Endometrium (tissue), 2 donors: ENCODE measurements at regions not wholly inside any gene's neighbourhood (a gene's known extent, or its start where the extent isn't known, plus 50 kb on each side); places are given as distances from the start of the nearest gene placed in this dataset.
"Not testable (repeated sequence)": the region's sequence is repeated elsewhere in the genome, so short reads cannot be mapped to it uniquely, and the experiment has no call there.

Source experiments
- FAIRE-seq: peaks from 2 replicates; lab custom pipeline; 2012; peaks lifted over from hg19 to GRCh38; lab: Jason Lieb, UNC
- donor health status: control.
- donor health status: control.

GRCh38 chr6:150496629-150497028, 103.1 kb upstream of the PLEKHG1 start:
- FAIRE-seq = no peak

- FAIRE-seq = peak; percentile 45
Measured at GRCh38 chr6:150499882-150500312, 99.8 kb upstream of the PLEKHG1 start.

- FAIRE-seq = not testable (repeated sequence)
Measured at GRCh38 chr6:150500568-150500967, 99.1 kb upstream of the PLEKHG1 start.

- no peak for FAIRE-seq
Measured at GRCh38 chr6:150503041-150503440, 96.6 kb upstream of the PLEKHG1 start.

GRCh38 chr6:150503586-150504339, 95.9 kb upstream of the PLEKHG1 start:
- FAIRE-seq = no peak

GRCh38 chr6:150507361-150507760, 92.3 kb upstream of the PLEKHG1 start:
- FAIRE-seq = not testable (repeated sequence)

- no peak for FAIRE-seq
Measured at GRCh38 chr6:150510576-150510975, 89.1 kb upstream of the PLEKHG1 start.

- no peak for FAIRE-seq
Measured at GRCh38 chr6:150511313-150511712, 88.4 kb upstream of the PLEKHG1 start.

GRCh38 chr6:150514806-150515380, 84.8 kb upstream of the PLEKHG1 start:
- FAIRE-seq = no peak

- no peak for FAIRE-seq
Measured at GRCh38 chr6:150516199-150516598, 83.5 kb upstream of the PLEKHG1 start.

GRCh38 chr6:150517175-150517574, 82.5 kb upstream of the PLEKHG1 start:
- FAIRE-seq = no peak

- FAIRE-seq = no peak
Measured at GRCh38 chr6:150521482-150521881, 78.2 kb upstream of the PLEKHG1 start.

- not testable (repeated sequence) for FAIRE-seq
Measured at GRCh38 chr6:150523216-150523615, 76.5 kb upstream of the PLEKHG1 start.

GRCh38 chr6:150525300-150525699, 74.4 kb upstream of the PLEKHG1 start:
- FAIRE-seq = no peak

- no peak for FAIRE-seq
Measured at GRCh38 chr6:150527100-150527499, 72.6 kb upstream of the PLEKHG1 start.

- FAIRE-seq = peak; percentile 96
Measured at GRCh38 chr6:150528648-150529285, 70.9 kb upstream of the PLEKHG1 start.

GRCh38 chr6:150529646-150530045, 70.0 kb upstream of the PLEKHG1 start:
- FAIRE-seq = no peak

GRCh38 chr6:150531957-150532356, 67.7 kb upstream of the PLEKHG1 start:
- FAIRE-seq = no peak

- FAIRE-seq = no peak
Measured at GRCh38 chr6:150534553-150534952, 65.1 kb upstream of the PLEKHG1 start.

GRCh38 chr6:150535151-150535804, 64.4 kb upstream of the PLEKHG1 start:
- no peak for FAIRE-seq

- no peak for FAIRE-seq
Measured at GRCh38 chr6:150535818-150536220, 63.9 kb upstream of the PLEKHG1 start.

GRCh38 chr6:150536835-150537234, 62.9 kb upstream of the PLEKHG1 start:
- FAIRE-seq = no peak

- no peak for FAIRE-seq
Measured at GRCh38 chr6:150537491-150537890, 62.2 kb upstream of the PLEKHG1 start.
